Stimulated activated CD4-positive, alpha-beta T cell treated with anti-CD3 and anti-CD28 coated beads, Interleukin-4, amount 100 ng/mL, for 1 hour (primary cell): ENCODE measurements at regions not wholly inside any gene's neighbourhood (a gene's known extent, or its start where the extent isn't known, plus 50 kb on each side); places are given as distances from the start of the nearest gene placed in this dataset.
"Not testable (repeated sequence)": the region's sequence is repeated elsewhere in the genome, so short reads cannot be mapped to it uniquely, and the experiment has no call there.

ENCODE experiments used
- DNase-seq: peaks from one replicate; pipeline ENCODE4 v3.0.0-alpha.2; 2020

DNA sequence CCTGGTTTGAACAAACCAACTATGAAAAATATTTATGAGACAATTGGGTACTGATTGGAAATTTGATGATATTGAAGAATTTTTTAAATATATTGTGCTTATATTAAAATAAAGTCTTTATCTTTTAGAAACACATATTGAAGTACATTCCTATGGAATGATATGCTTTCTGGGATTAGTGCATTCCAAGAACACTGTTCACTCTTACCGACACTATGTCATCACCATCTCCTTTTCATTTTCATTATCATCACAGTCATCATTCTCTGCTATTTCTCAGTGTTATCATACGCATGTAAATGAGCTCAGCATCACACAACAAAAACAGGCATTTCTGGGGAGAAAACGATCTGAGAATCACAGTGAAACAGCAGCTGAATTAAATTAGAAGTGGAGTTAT lies 513.3 kb upstream of the CCDC196 start:
- no peak for DNase-seq

GRCh38 chr14:65975865-65976264 lies 510.3 kb upstream of the CCDC196 start:
- no peak for DNase-seq

- DNase-seq = no peak
These were observed 509.3 kb upstream of the CCDC196 start for GRCh38 chr14:65976761-65977404.

GRCh38 chr14:65981192-65981843 lies 504.9 kb upstream of the CCDC196 start:
- DNase-seq = no peak

DNA sequence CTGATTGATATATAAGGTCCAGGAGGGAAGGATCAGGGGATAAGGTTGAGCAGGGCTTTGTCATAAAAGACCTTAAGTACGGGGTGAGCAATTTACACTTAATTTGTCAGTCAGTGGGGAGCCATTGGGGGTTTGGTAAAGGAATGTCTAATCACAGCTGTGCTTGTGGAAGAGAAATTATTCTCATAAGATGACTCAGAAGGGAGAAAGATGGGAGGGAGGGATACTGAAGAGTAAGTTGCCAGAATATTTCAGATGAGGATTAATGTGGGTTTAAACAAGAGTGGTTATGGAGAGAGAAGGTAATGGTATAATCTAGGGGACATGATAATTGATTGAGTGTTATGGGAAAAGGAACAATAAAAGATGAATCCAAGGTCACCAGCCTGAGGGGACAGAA lies 500.1 kb upstream of the CCDC196 start:
- DNase-seq = no peak

- DNase-seq = no peak
These were observed 496.2 kb upstream of the CCDC196 start for GRCh38 chr14:65989981-65990380.

GRCh38 chr14:65991104-65991503 lies 495.1 kb upstream of the CCDC196 start:
- no peak for DNase-seq

DNA sequence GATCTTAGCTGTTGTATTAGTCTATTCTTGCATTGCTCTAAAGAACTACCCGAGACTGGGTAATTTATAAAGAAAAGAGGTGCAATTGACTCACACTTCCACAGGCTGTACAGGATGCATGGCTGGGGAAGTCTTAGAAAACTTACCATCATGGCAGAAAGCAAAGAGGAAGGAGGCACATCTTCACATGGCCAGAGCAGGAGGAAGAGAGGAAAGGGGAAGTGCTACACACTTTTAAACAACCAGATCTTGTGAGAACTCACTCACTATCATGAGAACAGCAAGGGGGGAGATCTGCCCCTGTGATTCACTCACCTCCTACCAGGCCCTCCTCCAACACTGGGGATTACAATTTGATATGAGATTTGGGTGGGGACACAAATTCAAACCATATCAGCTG lies 494.2 kb upstream of the CCDC196 start:
- DNase-seq = not testable (repeated sequence)

- no peak for DNase-seq
These were observed 493.1 kb upstream of the CCDC196 start for GRCh38 chr14:65993103-65993502.

DNA sequence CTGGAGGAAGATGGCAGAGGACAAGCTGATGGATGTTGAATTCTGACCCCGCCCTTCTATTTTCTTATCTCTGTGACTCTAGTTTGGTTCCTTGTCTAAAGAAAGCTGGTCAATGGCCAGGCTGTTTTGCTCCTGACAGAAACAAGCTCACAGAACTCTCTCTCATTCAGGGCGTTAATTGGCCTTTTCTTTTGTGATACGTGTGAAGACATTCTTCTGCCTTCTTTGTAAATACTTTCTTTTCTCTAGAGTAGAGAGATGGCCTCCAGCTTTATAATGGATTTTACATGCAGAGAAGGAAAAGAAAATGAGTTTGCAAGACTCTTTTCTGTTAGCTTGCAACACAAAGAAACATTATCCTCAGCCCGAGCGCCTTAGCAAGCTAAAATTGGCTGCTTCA lies 492.2 kb upstream of the CCDC196 start:
- no peak for DNase-seq

GRCh38 chr14:65997347-65997746 lies 488.8 kb upstream of the CCDC196 start:
- DNase-seq = no peak

DNA sequence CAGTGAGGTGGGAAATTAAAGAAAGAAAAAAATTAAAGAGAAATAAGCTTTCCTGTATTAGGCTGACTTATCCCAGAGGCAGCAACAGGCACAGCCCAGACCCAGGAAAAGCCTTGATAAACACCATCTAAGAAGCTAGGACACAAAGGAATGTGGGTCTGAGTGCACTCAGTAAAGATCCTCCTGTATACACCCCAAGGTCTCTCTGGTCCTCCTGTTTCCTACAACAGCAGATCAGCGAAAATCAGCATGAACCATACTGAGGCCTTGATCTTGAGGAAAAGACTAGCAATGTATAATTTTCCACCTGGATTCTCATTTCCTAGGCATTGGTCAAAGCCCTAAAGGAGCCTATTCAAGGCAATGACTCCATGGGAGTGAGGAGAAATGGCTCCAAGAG lies 486.3 kb upstream of the CCDC196 start:
- DNase-seq = no peak

GRCh38 chr14:66000766-66001165 lies 485.4 kb upstream of the CCDC196 start:
- no peak for DNase-seq

GRCh38 chr14:66001356-66001755 lies 484.8 kb upstream of the CCDC196 start:
- no peak for DNase-seq

GRCh38 chr14:66003082-66003730 lies 483.0 kb upstream of the CCDC196 start:
- DNase-seq = no peak

DNA sequence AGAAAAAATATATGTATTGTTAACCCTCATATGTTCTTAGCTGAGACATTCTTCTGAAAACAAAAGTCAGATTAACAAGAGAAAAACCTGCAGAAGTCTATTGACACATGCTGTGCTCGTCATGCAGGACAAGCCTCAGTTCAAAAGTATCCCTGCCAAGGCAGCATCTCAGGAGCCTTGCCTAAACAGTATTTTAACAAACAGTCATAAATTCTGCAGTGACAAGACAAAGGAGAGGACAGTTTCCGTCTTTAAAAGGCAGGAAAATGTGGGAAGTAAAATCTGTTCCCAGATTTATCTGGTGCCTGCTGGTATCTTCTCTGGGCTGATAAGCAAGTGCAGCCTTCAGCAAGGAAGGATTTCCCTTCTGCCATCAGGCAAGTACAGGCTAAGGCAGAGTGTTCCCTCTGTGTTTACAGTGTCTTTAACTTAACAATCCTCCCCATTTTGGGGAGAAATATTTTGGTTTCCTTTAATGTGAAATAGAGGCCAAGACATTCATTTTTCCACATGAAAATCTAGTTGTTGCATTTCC lies 480.2 kb upstream of the CCDC196 start:
- no peak for DNase-seq

DNA sequence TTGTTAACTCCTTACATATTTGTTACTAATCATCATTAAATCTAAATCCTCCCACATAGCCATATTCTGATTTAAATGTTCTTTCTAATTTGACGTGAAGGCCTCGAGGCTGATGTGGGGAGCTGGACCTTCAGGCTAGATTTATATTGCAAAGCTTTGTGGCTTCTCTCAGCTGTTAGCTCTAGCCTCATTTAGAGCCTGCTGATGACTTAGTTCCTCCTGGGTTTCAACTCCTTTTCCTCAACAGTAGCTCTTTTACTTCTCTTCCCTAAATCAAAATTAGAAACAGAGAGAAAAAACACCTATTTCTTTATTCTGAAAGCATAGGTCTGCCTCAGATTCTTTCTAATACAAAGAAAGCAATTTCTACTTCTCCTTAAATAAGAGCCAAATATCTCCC lies 477.5 kb upstream of the CCDC196 start:
- DNase-seq = no peak

DNA sequence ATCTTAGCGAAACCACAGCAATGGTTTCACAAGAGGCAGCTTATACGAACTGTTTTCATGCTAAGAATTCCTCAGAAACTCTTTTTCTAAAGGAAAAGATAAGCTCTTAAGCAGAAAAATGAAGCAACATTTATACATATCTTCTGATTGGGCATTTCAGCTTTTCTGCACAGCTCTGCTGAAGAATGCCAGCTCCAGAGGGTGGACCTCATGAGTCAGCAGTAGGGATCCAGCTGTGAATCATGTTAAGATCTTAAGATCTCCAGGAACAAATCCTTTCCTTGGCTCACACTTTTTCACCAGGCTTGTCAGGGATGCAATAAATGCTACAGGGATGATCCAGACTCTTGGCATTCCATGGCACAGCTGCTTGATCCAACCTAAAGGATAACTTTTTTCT lies 477.1 kb upstream of the CCDC196 start:
- no peak for DNase-seq

DNA sequence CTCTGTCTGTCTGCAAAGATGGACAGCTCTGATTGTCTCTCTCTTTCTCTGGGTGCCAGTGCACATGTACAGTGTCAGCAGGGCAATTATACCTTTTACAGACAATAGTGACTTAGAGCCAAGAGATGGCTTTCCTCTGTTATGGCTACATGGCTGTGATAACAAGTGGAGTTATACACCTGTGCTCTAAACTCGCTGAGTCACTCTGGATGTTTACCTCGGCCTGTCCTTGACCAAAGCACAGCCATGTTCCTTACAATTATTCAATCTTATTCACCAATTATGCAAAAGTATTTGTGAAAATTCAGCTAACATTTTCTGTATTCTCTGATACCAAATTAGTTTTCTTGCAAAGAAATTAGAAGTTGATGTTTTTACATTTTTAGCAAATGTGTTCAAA lies 475.5 kb upstream of the CCDC196 start:
- no peak for DNase-seq

GRCh38 chr14:66011855-66012254 lies 474.3 kb upstream of the CCDC196 start:
- no peak for DNase-seq

DNA sequence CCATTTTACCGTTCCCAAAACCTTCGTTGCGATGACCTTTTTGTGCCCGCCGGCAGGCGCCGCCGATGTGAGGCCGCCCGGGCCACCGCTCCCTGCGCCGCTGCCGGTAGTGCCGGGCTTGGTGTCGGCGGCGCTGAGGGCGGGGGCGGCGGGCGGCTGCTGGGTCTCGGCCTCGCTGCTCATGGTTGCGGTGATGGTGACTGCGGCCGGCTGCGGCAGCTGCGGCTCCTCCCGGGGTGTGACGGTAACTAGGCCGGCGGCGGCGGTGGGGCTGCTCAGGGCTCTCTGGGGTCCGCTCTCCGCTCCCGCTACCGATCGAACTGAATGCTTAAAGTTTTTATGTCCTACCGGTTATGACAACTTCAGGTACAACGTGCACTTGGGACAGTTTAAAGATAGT lies 472.6 kb upstream of the CCDC196 start:
- DNase-seq = not testable (repeated sequence)

DNA sequence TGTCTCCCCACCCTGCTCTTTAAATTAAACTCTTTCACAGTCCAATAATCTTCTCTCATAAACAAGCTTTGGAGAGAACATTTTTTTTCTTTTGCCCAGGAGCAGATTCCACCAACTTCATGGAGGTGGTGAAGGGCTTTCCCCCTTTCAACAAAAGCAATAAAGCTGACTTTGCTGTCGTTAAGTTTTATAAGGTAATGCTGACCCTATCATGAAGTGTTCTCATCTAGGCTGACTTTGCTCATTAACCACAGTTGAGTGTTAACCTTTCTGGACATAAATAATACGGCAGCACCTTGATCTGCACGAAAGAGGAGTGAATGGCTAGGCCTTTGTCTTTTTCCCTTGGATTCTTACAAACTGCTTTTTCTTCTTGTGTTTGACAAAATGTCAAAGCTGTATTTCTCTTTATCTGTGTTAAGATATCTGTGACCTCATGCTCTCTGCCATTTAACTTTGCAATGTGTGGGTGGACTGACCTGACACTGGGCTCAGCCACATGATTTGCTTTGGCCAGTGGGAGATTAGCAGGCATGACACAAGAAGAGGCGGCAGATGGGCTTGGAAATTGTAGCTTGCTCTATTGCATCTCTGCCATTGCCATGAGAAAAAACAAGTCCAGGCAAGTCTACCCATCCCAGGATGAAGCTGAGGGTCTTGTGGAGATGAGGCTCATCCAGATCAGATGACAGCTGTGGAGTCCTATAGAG lies 470.9 kb upstream of the CCDC196 start:
- no peak for DNase-seq

- no peak for DNase-seq
These were observed 468.2 kb upstream of the CCDC196 start for GRCh38 chr14:66017927-66018326.

DNA sequence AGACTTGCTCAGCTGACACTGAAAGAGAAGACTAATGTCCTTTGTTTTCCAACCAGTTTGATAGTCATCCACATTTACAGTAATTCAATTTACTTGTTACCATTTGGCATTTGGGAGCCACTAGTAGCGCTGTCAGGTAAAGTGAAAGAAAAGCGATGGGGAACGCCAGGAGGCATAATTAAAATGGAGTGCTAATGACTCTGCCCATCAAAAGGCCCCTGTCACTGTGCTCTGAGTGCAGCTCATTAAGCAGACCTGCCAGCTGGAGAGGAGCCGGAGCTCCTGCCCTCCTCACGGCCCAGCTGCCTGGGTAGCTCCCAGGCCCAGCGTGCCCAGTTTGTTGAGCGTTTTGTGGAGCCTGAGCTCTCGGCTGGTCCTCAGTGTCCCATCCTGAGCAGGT lies 463.6 kb upstream of the CCDC196 start:
- DNase-seq = no peak
